ENCODE measurements at regions not wholly inside any gene's neighbourhood (a gene's known extent, or its start where the extent isn't known, plus 50 kb on each side); places are given as distances from the start of the nearest gene placed in this dataset.

DNA sequence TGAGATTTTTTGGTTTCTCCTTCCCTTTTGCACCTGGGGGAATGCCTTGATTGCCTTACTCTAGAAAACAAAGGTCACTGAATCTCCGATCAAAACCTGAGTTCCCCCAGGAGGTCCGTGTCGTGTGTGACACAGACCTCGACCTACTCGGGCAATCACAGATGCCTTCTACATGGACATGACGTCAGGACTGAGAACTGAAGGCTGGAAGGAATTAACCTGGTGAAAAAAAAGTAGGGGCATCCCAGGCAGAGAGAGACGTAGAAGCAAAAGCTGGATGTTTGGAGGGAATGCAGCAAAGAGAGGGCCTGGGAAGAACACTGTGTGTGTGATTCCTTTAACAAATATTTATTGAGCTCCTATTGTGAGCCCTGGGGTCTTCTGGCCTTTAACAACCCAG, 178.0 kb downstream of the PRDM2 start:
- DNase-seq: no peak

DNA sequence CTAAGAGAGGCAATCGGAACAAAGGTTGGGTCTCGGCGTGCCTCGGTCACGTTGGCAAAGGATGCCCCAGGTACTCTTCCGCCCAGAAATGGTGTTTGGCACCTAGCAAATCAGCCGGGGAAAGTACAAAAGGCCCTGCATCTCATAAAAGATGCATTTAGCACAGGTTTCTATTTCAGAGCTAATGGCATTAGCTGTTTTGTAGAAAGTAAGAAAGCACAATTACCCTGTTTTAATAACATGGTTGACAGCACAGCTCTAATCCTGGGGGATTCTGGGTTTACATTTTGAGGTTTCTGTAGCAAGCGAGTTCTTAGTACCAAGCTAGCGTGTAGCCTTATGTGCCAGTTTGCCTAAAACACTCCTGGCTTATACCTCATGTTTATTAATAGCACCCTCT, 178.5 kb downstream of the PRDM2 start:
- DNase-seq: no peak

DNA sequence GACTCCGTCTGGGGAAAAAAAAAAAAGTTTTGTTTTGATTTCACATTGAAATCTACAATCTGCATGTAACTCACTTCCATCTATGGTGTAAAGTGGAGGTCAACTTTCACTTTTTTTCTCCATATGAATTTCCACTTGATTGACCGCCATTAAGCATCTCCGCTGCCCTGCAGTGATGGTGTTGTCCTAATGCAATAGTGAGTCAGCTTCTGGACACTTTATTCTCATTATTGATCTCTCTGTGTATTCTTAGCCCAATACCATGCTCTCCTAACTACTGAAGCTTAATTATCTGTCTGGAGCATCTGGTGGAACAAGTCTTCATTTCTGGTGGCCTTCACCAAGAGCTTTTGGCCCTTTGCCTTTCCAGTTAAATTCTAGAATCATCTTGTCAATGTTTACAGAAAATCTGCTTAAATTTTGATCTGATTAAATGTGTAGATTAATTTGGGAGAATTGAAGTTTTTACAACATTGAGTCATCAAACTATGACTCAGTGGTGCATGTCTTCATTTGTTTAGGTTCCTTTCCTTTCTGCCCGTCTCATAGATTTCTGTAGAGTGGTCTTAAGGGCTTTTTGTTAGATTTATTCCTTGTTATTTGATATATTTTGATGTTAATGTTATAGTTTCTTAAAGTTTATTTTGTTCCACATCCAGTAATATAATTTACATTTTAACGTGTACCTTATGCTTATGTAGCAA, 181.5 kb downstream of the PRDM2 start:
- no peak for DNase-seq

DNA sequence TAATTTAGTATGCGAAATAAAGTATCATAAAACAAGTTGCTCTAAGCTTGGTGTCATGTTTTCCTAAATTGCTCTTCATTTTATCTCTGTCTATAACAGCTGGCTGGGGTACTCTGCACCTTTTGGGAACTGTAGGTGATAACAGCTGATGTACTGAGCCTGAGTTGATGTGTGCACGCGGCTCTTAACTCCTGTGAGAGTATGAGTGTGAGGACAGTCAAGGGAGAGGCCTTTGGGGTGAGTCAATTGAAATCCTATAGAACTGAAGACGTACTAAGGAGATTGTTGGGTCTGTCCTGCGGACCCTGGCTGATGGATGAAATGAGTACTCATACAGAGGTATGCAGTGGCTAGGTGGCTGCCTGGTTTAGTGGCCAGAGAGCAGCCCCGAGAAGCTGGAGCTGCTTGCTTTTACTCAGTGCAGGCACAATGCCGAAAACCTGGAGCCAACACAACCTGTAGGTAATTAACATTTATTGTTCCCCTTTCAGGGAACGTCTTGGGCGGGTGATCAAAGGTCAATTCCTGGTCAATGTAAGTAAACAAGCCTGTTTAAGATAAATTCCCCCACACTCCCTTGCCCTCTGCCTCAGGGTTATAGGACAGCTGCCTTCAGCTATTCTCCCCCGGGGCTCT, 188.5 kb downstream of the PRDM2 start:
- DNase-seq: no peak

DNA sequence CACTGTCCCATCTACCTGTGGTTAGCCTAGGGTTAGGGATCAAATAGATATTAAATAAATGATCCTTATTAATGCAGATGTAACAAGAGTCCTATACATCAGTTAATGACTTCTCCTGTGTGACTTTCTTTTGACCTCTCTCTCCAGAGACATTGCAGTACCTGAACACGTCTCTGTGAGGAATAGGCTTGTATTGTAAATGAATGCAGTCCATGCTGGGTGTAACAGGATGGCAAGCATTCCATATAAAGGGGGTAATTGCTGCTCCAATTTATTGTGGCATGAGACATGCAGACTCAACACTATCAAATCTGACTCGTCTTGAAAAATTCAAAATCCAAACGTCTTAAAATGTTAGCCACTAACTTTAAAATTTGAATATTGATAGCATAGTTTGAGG, 189.5 kb downstream of the PRDM2 start:
- DNase-seq: no peak

DNA sequence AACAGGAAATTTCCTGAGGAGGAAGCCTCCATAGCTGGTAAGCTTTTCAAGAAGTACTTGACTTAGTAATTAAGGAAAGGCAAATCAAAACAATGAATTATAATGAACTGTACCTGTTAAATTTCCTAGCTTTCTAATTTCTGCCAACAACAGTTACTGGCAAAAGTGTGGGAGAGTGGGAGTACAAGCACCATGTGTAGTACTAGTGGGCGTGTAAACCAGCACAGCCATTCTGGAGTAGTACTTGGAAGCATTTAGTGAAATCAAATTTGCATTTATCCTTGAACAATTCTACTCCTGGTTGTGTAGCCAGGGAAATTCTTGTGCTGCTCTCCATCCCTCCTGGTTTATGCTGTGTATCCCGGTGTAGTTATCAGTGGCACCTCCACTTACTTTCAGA, 190.8 kb downstream of the PRDM2 start:
- DNase-seq: no peak

DNA sequence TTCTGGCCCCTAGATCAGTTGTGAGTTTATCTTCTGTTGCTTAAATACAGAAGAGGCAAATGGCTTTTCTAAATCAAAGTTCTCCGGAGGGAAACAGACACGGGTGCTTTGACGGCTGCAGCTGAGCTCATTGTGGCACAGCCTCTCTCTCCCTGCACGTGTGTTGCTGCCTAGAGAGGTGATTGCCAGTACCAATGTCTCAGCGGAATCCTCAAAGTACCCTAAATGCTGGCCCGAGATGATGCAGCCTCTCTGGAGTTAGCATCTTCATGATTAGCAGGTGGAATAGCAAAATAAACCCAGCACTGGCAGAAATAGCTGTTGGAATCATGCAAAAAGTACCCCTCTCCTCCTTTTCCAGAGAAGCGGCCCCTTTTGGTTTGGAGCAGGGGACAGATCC, 192.2 kb downstream of the PRDM2 start:
- DNase-seq: no peak

DNA sequence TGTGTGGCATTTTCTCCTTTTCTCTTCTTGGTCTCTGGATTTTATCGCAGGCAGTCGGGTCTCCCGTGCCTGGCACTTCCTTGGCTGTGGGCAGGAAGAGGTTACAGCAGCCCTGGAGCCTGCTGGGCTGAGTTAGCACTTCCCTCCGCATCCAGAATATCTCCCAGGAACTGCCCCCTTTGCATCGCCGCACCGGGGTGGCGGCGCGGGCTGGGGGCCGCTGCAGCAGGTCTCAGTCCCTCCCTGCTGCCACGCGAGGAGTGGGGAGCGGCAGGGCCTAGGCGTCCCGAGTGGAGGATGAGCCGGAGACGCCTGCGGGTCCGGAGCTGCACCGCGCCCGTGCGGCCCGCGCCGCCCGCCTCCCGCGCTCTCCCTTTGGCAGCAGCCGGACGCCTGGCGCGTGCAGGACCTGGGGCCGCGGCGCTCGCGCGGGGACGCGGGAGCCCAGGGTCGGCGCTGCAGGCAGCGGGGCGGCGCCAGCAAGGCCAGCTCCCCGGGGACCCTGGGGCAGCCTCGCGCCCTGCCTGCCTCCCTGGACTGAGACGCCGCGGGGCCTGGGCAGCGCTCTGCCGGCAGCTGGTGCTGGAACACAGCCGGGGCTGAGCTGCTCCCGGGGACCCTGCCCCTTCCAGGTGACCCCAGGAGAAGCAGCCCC, 192.8 kb downstream of the PRDM2 start:
- DNase-seq: no peak

DNA sequence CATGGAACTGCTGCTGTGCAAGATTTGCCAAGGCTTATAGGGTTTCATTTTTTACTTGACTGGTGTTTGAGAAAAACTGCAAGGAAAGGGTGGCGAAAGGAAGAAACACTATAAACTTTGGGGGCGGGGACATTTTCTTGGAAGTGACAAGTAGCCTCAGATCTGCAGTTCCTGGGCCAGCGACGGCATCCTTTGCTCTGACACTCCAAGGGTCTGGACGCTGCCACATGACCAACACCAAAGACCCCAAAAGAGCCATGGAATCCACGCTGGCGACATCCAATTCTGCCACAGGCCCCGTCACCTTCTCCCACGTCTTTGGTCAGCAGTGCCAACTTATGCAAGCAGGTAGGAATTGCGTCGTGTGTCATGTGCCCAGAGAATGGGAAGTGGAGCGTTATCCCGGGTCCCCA, 193.4 kb downstream of the PRDM2 start:
- no peak for DNase-seq

DNA sequence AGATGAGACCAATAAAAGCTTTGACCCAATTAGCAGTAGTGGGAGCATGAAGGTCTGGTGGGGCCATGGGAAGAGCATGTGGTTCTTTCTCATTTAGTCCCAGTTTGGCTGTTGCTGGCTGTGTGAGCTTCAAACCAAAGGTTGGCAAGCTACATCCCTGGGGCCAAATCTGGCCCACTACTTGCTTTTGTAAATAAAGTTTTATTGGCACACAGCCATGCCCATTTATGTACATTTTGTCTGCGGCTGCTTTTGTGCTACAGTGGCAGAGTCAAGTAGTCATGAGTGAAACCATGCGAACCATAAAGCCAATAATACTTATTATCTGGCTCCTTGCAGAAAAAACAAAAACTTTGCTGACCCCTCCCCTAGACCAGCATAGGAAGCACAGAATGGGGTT, 196.9 kb downstream of the PRDM2 start:
- no peak for DNase-seq

DNA sequence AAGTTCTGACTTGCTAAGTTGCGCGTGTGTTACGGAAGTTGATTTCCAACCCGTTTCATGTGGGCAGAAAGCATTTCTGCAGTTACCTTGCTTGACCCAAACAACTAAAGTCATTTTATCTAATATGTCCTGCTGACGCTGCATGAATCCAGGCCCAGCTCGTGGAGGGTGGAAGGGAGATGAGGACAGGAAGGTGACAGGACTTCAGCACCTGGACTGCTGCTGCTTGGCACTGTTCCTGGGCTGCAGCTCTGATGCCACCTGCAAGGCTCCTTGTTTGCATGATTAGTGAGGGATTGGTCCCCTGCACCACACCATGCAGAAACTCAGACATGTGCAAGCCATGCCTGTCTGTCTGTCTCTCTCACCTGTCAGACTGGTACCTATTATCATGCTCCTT, 198.4 kb downstream of the PRDM2 start:
- DNase-seq: no peak

DNA sequence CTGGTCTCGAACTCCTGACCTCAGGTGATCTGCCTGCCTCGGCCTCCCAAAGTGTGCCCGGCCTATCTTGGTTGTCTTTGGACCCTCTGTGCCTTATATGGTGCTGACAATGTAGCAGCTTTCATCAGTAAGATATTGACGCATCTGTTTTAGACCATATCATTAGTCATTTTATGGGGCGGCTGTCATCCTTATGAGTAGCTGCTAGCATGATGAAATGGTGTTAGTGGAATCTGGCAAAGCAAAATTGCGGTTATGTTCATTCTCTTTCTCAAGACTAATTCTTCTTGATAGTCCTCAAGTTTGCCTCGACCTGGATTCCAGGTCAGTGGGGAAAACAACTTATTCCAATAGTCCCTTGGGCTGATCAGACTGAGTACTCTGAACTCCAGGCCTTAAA, 199.9 kb downstream of the PRDM2 start:
- no peak for DNase-seq

DNA sequence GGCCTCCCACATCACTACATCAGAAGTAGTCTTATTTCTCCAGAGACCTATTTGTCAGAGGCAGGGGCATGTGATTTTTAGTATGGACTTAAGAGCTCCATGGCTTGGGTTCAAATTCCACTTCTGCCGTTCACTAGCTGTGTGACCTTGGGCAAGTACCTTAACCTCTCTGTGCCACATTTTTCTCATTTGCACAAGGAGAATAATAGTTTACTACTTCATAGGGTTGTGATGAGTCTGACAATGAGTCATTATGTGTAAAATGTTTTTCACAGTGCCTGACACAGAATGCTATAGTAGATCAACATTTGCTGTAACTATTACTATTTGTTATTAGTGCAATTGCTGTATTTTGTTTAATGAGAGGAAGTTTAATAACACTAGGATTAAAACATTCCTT, 200.6 kb downstream of the PRDM2 start:
- DNase-seq: no peak

DNA sequence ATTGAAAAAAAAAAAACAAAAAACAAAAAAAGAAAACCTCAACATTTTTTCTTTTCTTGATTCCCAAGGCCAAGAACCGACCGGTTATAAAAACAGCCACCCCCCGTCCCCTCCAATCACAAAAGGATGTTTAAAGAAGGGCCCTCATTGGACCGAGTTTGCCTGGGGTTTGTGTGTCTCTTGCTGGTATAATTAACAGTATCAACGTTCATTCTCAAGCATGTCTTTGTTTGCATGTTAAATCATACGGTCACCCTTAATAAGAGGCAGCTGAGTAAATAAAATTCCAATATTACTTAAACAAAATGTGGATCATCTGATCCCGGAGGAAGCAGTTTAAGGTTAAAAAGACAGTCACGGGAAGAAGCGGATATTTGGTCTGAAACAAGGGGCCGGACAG, 201.1 kb downstream of the PRDM2 start:
- DNase-seq: peak; percentile 57

DNA sequence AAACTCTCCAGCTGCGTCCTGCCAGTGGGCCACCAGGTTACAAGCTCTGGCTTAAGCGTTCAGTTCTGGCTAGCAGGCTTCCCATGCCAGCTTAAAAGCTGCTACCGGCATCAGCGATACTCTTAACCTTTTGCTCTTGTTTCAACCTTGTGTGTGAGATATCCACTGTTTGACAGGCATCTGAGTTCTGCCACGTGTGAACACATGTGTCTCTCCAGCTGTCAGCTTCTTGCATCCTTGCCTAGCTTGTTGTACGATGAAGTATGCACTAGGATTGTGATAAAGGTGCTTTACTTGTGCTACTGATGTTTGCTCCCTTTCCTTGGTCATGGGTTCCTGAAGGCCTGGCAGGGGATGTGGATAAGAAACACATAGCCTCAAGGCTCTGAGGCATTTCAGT, 201.6 kb downstream of the PRDM2 start:
- DNase-seq: no peak

DNA sequence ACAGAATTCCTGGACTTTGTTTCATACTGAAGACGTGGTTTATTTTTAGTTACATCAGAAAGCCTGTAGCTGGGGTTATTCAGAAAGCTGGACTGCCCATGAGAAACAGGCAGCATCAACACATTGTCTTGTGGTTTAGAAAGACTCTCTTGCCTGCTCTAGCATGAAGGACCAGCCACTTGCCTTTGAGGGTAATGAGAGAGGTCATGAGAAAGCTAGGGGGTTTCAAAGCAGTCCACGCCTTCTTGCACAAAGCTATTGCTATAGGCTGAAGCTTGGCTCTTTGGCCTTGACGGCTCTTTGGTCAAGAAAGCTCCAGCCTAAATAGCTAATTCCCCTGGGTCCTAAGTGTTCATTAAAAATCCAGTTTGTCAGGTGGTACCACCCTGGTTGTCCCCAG, 208.1 kb downstream of the PRDM2 start:
- no peak for DNase-seq

DNA sequence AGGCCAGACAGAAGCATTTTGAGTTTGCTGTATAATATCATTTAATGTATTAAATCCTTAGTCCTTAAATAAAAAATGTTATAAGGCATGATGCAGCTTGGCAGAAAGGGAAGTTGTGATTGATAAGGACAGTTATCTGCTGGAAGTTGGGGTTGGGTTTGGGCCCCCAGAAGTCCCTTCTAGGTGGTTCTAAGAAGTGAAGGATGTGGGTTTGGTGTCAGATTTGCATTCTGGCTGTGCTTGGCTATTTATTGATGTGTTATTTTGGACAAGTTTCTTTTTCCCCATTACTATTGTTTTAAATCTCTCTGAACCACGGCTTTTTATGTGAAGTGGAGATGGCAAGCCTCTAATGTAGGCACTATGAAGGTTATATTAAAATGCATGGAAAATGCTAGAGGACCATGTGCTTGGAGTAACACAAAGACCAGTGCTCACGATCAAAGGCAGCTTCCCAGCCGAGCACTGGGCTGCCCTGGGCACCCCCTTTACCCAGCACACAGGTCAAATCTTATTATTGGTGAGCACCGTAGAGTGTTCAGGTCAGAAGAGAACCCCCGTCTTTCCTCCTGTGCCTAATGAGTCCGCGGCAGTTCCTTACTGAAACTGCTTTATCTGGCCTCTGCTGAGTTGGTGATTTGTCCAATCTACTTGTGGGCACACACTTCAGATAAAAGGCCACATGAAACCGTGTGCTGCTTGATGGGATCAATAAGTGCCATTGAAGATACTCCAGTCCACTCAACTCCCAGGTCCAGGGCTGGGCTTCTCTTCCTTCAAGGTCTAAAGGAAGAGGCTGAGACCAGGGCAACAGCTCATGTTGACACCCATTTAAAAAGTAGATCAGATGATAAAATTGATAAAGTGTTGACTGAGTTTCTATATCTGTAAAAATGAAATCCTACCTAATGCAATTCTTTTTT, 212.0 kb downstream of the PRDM2 start:
- DNase-seq: no peak

DNA sequence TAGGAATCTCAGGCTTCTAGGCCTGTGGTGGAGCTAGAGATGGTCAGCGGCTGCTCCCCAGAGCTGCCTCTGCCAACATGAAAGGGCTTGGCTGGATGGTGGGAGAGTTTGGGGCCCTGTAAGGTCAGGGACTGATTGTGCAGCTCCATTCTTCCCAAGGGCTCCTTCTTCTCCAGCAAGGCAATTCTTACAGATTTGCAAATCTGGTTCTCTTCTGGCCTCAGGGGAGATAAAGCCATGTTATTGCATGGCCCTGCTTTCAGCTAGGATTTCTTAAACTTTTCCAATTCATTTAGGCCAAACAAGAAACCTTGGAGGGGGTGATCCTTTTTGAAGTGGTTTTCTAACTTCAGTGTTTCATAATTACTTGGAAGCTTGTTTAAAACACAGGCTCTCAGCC, 213.4 kb downstream of the PRDM2 start:
- no peak for DNase-seq

DNA sequence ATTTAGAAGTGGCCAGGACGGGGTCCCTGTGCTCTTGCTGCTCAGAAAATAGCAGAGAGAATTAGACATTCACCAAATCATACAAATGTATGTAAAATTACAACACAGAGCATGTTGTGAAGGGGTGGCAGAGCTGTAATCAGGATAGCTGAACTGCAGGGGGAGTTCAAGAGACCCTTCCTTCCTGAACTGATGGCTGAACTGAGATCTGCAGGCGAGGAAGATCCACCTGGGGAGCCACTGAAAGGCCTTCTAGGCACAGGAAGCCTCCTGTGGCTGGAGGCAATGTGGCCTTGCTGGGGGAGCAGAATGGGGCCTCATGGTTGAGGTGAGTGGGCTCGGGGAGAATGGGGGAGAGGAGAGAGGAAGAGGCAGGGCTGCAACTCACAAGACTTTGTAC, 216.5 kb downstream of the PRDM2 start:
- no peak for DNase-seq

DNA sequence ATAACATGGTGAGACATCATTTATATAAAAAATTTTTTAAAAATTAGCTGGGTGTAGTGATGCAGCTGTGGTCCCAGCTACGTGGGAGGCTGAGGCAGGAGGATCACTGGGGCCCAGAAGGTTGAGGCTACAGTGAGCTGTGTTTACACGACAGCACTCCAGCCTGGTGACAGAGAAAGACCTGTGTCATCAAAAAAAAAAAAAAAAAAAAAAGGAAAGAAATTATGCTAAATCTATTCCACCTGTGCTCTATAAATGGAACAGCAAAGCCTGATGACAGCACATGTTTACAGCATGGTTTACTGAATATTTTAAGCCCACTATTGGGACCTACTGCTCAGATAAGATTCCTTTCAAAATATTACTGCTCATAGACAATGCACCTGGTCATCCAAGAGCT, 217.6 kb downstream of the PRDM2 start:
- DNase-seq: no peak

DNA sequence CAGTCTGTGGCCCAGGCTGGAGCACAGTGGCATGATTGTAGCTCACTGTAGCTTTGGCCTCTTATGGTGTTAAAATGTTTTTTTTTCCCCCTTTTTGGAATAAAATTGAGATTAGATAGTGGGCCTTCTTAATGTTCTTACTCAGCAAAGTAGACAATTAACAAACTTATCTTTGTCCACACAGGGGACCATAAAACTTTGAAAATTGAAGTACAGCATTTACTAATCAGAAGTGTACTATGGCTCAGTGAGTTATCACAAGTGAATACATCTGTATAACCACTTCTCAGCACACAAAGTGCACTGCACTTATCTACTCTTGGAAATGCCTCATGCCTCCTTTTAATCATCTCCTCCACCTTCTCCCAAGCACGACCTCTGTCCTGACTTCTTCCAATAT, 218.9 kb downstream of the PRDM2 start:
- no peak for DNase-seq

DNA sequence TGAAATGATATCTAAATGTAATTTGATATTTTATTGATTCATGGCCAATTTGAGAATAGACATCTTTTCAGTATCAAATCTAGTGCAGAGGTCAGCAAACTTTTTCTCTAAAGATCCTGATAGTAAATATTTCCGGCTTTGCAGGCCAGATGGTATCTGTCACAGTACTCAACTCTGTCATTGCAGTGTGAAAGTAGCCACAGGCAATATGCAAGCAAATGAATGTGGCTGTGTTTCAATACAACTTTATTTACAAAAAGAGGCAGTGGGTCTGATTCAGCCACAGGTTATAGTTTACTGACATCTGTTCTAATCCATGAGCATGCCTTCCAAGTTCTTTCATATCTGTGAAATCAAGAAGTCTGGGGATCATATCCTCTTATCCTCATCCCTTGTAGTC, 221.2 kb downstream of the PRDM2 start:
- DNase-seq: no peak
